ENCODE measurements at regions not wholly inside any gene's neighbourhood (a gene's known extent, or its start where the extent isn't known, plus 50 kb on each side); places are given as distances from the start of the nearest gene placed in this dataset.

DNA sequence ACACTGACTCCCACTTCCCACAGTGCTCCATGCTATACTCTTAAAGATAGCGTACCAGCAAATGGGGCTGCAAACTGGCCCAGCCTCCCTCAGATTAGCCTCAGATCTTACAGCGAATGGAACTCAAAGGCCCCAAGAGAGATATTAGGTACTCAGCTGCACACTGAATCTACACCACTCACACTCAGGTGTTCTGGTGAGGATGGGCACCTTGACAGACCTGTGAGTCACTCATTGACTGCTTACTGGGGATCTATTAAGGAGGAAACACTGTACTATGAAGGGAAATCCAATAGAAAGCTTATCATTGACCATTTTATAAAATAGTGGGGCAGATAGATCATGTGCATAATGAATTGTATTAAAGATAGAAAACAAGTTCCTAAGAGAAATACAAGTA lies 164.3 kb upstream of the ATP1B1 start:
- ATAC-seq (ENCODE audit: insufficient number of reproducible peaks, low FRiP score, low read depth): no peak
- Histone ChIP-seq H3K36me3 (no peaks in the 10 kb centered on the region), H3K9me3 (no peaks in the 10 kb centered on the region), H3K4me3 (no peak overlapping the region), H3K4me1 (ENCODE audit: control insufficient read depth in 1 of 2, low read depth in 2 of 2) (peaks cover 9 to 12% of the 10 kb centered on the region in 2 donors), H3K27ac (no peak overlapping the region), H3K27me3 (replicated peaks; ENCODE audit: insufficient read depth) (no peaks in the 10 kb centered on the region)
- DNase-seq (ENCODE audit: low spot score): no peak
- TF ChIP-seq, protein P1, sequence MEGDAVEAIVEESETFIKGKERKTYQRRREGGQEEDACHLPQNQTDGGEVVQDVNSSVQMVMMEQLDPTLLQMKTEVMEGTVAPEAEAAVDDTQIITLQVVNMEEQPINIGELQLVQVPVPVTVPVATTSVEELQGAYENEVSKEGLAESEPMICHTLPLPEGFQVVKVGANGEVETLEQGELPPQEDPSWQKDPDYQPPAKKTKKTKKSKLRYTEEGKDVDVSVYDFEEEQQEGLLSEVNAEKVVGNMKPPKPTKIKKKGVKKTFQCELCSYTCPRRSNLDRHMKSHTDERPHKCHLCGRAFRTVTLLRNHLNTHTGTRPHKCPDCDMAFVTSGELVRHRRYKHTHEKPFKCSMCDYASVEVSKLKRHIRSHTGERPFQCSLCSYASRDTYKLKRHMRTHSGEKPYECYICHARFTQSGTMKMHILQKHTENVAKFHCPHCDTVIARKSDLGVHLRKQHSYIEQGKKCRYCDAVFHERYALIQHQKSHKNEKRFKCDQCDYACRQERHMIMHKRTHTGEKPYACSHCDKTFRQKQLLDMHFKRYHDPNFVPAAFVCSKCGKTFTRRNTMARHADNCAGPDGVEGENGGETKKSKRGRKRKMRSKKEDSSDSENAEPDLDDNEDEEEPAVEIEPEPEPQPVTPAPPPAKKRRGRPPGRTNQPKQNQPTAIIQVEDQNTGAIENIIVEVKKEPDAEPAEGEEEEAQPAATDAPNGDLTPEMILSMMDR (IDR thresholded peaks at IDR 0.05): no peak

DNA sequence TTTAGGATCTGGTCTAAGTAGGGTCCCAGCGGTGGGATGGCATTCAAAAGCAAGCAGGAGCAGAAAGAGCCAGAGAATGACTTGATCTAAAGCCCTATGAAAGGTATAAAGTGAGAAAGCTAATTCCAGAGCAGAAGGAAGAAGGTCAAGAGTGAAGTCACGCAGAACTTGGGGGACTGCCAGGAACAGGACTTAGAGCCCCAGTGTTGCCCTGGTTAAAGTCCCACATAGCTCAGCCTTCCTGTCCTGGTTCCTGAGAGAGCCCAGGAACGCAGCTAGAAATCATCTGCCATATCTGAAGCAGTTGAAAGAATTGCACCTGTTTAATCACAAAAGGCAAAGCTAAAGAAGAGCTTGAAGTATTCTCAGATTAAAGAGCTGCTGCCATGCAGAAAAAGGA lies 160.6 kb upstream of the ATP1B1 start:
- Histone ChIP-seq H3K4me3 (no peak overlapping the region), H3K9me3 (no peaks in the 10 kb centered on the region), H3K36me3 (no peaks in the 10 kb centered on the region), H3K4me1 (ENCODE audit: control insufficient read depth in 1 of 2, low read depth in 2 of 2) (peaks cover 9 to 12% of the 10 kb centered on the region in 2 donors), H3K27me3 (replicated peaks; ENCODE audit: insufficient read depth) (no peaks in the 10 kb centered on the region), H3K27ac (peak overlapping the region; percentile 58 to 69)
- TF ChIP-seq, protein P1 (IDR thresholded peaks at IDR 0.05): no peak
- no peak for DNase-seq (ENCODE audit: low spot score)
- no peak for ATAC-seq (ENCODE audit: insufficient number of reproducible peaks, low FRiP score, low read depth)

DNA sequence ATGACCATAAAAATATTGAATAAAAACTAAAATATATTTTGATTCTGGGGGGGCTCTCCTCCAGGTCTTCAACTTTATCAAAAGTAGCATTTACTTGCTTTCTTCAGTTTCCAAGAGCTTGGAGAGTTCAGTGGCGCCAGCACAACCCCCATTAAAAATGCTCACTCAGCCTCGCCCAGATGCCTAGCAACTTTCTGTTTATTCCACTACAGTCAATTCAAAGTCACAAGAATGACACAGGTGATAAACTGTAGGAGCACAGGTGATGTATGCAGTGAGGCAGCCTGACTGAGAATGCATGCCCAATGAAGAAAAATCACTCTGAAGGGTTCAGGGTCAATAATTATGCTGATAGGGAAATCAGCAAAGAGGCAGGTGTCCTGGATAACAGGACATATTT lies 159.4 kb upstream of the ATP1B1 start:
- TF ChIP-seq, protein P1 (IDR thresholded peaks at IDR 0.05): no peak
- H3K36me3 ChIP-seq: no peaks in the 10 kb centered on the region
- no peak for ATAC-seq (ENCODE audit: insufficient number of reproducible peaks, low FRiP score, low read depth)
- no peaks in the 10 kb centered on the region for H3K27me3 ChIP-seq (replicated peaks; ENCODE audit: insufficient read depth)
- no peak overlapping the region for H3K4me3 ChIP-seq
- peaks cover 9 to 12% of the 10 kb centered on the region in 2 donors for H3K4me1 ChIP-seq (ENCODE audit: control insufficient read depth in 1 of 2, low read depth in 2 of 2)
- DNase-seq (ENCODE audit: low spot score): no peak
- no peak overlapping the region for H3K27ac ChIP-seq
- no peaks in the 10 kb centered on the region for H3K9me3 ChIP-seq

- TF ChIP-seq, protein P1 (IDR thresholded peaks at IDR 0.05): no peak
- no peak for ATAC-seq (ENCODE audit: insufficient number of reproducible peaks, low FRiP score, low read depth)
- Histone ChIP-seq H3K27ac (no peak overlapping the region), H3K27me3 (replicated peaks; ENCODE audit: insufficient read depth) (no peaks in the 10 kb centered on the region), H3K36me3 (no peaks in the 10 kb centered on the region), H3K4me1 (ENCODE audit: control insufficient read depth in 1 of 2, low read depth in 2 of 2) (peaks cover 9 to 12% of the 10 kb centered on the region in 2 donors), H3K9me3 (no peaks in the 10 kb centered on the region), H3K4me3 (no peak overlapping the region)
- no peak for DNase-seq (ENCODE audit: low spot score)
Observed at GRCh38 chr1:168949672-168950071, 156.8 kb upstream of the ATP1B1 start.

DNA sequence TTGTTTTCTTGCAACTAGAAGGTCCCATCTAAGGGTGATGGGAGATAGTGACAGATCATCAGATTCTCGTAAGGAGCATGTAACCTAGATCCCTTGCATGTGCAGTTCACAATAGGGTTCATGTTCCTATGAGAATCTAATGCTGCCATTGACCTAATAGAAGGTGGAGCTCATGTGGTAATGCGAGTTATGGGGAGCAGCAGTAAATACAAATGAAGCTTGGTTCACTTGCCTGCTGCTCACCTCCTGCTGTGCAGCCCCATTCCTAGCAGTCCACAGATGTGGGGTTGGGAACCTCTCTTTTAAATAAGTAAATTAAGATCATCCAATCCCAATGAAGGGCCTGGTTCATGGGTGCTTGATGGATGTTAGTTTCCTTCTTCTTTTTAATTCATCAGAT lies 148.7 kb upstream of the ATP1B1 start:
- no peak overlapping the region for H3K27ac ChIP-seq
- no peaks in the 10 kb centered on the region for H3K27me3 ChIP-seq (replicated peaks; ENCODE audit: insufficient read depth)
- no peaks in the 10 kb centered on the region for H3K36me3 ChIP-seq
- no peaks in the 10 kb centered on the region for H3K4me1 ChIP-seq (ENCODE audit: control insufficient read depth in 1 of 2, low read depth in 2 of 2)
- H3K4me3 ChIP-seq: no peak overlapping the region
- TF ChIP-seq, protein P1 (IDR thresholded peaks at IDR 0.05): no peak
- ATAC-seq (ENCODE audit: insufficient number of reproducible peaks, low FRiP score, low read depth) (no peak), DNase-seq (ENCODE audit: low spot score) (no peak)
- H3K9me3 ChIP-seq: no peaks in the 10 kb centered on the region

All from thoracic aorta (tissue), 2 donors.